Testis (tissue), 2 donors: ENCODE measurements at regions not wholly inside any gene's neighbourhood (a gene's known extent, or its start where the extent isn't known, plus 50 kb on each side); places are given as distances from the start of the nearest gene placed in this dataset.

Experiments
- CTCF ChIP-seq, 3 experiments: fragments of 450-650 bp in 2 of 3; fragments of 200-600 bp in 1 of 3; sonication (generic) in 1 of 3; IDR thresholded peaks; one replicate each; pipeline ENCODE4 v1.5.1; 2016 to 2019; ENCODE audit warnings: antibody characterized with exemption in 3 of 3, mild to moderate bottlenecking in 2 of 3, moderate library complexity in 1 of 3
- POLR2A ChIP-seq: fragments of 450-650 bp; IDR thresholded peaks from one replicate; pipeline ENCODE4 v1.6.1; 2017; ENCODE audit warnings: antibody characterized with exemption, mild to moderate bottlenecking, moderate library complexity

DNA sequence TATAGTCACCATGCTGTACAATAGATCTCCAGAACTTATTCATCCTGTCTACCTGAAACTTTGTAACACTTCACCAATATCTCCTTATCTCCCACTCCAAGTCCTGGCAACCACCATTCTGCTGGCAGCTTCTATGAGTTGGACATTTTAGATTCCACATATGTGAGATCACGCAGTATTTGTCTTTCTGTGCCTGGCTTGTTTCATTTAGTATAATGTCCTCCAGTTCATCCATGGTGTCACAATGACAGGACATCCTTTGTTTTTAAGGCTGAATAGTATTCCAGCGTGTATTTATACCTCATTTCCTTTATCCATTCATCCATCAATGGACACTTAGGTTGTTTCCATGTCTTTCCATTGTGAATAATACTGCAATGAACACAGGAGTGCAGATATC, 198.7 kb downstream of the QDPR start:
- TF ChIP-seq POLR2A = no peak
- TF ChIP-seq CTCF (IDR thresholded peaks at IDR 0.05) = no peak
